Neuronal stem cell (in vitro differentiated cells): ENCODE measurements at regions not wholly inside any gene's neighbourhood (a gene's known extent, or its start where the extent isn't known, plus 50 kb on each side); places are given as distances from the start of the nearest gene placed in this dataset.

Experiments
- DNase-seq: peaks from one replicate; pipeline ENCODE4 v3.0.0-alpha.2; 2013; ENCODE audit warnings: low spot score
- H2AFZ ChIP-seq: one replicate; pipeline ENCODE4 v1.6.1; 2013; ENCODE audit warnings: mild to moderate bottlenecking, low read length, inconsistent platforms
- H2AK5ac ChIP-seq: 2 replicates; pipeline ENCODE4 v1.6.1; 2013; ENCODE audit warnings: low read depth, mild to moderate bottlenecking, inconsistent platforms, low read length, moderate library complexity, mixed read lengths
- H2BK120ac ChIP-seq: 2 replicates; pipeline ENCODE4 v1.6.1; 2013; ENCODE audit warnings: low read depth, mild to moderate bottlenecking, inconsistent platforms, low read length, moderate library complexity, mixed read lengths
- H2BK12ac ChIP-seq: one replicate; pipeline ENCODE4 v1.6.1; 2013; ENCODE audit warnings: low read length, inconsistent platforms
- H2BK15ac ChIP-seq: 2 replicates; pipeline ENCODE4 v1.6.1; 2013; ENCODE audit warnings: mild to moderate bottlenecking, low read length, inconsistent platforms, mixed read lengths
- H2BK5ac ChIP-seq: one replicate; pipeline ENCODE4 v1.6.1; 2013; ENCODE audit warnings: inconsistent platforms, mild to moderate bottlenecking, low read length, moderate library complexity
- H3K14ac ChIP-seq: one replicate; pipeline ENCODE4 v1.6.1; 2013; ENCODE audit warnings: low read length, inconsistent platforms
- H3K18ac ChIP-seq: 2 replicates; pipeline ENCODE4 v1.6.1; 2013; ENCODE audit warnings: low read length, inconsistent platforms
- H3K23ac ChIP-seq: 2 replicates; pipeline ENCODE4 v1.6.1; 2013; ENCODE audit warnings: low read depth, mild to moderate bottlenecking, mixed read lengths, low read length, inconsistent platforms; ENCODE audit not compliant: poor library complexity
- H3K27ac ChIP-seq: replicated peaks from 3 replicates; pipeline ENCODE4 v1.5.1; 2013; ENCODE audit warnings: low read length, inconsistent platforms
- H3K27me3 ChIP-seq, 3 experiments: 2 replicates each; pipeline ENCODE4 v1.6.1; 2013; ENCODE audit warnings: low read length in 3 of 3, mild to moderate bottlenecking in 2 of 3, inconsistent platforms in 1 of 3, low read depth in 1 of 3, mixed read lengths in 1 of 3, moderate library complexity in 1 of 3; ENCODE audit not compliant: control insufficient read depth in 3 of 3, insufficient read depth in 3 of 3
- H3K36me3 ChIP-seq, 2 donors: replicated peaks in 1 of 2; 2 replicates each; pipeline ENCODE4 v1.6.1; 2013; ENCODE audit warnings: low read length in 2 of 2; ENCODE audit not compliant: control insufficient read depth in 2 of 2, insufficient read depth in 2 of 2
- H3K4ac ChIP-seq: 2 replicates; pipeline ENCODE4 v1.6.1; 2013; ENCODE audit warnings: inconsistent platforms, mild to moderate bottlenecking, low read length, moderate library complexity
- H3K4me1 ChIP-seq, 2 donors: 1 replicate in 1 of 2; 2 replicates in 1 of 2; pipeline ENCODE4 v1.6.1; 2013; ENCODE audit warnings: low read length in 2 of 2, low read depth in 1 of 2; ENCODE audit not compliant: control insufficient read depth in 2 of 2, insufficient read depth in 1 of 2
- H3K4me2 ChIP-seq: one replicate; pipeline ENCODE4 v1.6.1; 2013; ENCODE audit warnings: mild to moderate bottlenecking, low read length, inconsistent platforms; ENCODE audit not compliant: insufficient read depth, poor library complexity, severe bottlenecking
- H3K4me3 ChIP-seq, 2 donors: 2 replicates each; pipeline ENCODE4 v1.5.1; 2013; ENCODE audit warnings: low read length in 2 of 2, mild to moderate bottlenecking in 2 of 2, inconsistent platforms in 1 of 2, moderate library complexity in 1 of 2
- H3K79me1 ChIP-seq: one replicate; pipeline ENCODE4 v1.6.1; 2013; ENCODE audit warnings: low read depth, mild to moderate bottlenecking, inconsistent platforms, low read length, moderate library complexity
- H3K9ac ChIP-seq: one replicate; pipeline ENCODE4 v1.6.1; 2013; ENCODE audit warnings: mild to moderate bottlenecking, low read depth, low read length, inconsistent platforms; ENCODE audit not compliant: poor library complexity
- H3K9me3 ChIP-seq, 2 donors: replicated peaks in 1 of 2; 2 replicates each; pipeline versions ENCODE3 to v1.6.1; 2013; ENCODE audit warnings: low read length in 2 of 2, mild to moderate bottlenecking in 2 of 2, inconsistent platforms in 1 of 2, low read depth in 1 of 2, mixed read lengths in 1 of 2, moderate library complexity in 1 of 2; ENCODE audit not compliant: control insufficient read depth in 2 of 2, insufficient read depth in 1 of 2
- H4K8ac ChIP-seq: one replicate; pipeline ENCODE4 v1.6.1; 2013; ENCODE audit warnings: low read depth, mild to moderate bottlenecking, inconsistent platforms, low read length, moderate library complexity
- H4K91ac ChIP-seq: one replicate; pipeline ENCODE4 v1.6.1; 2013; ENCODE audit warnings: low read length, low read depth, mild to moderate bottlenecking, inconsistent platforms; ENCODE audit not compliant: poor library complexity
- WGBS, 2 donors: extraction: QIAGEN DNeasy Blood & Tissue Kit; methylation state at CpG; one replicate each; pipeline ENCODE4 v1.1.7; 2013; ENCODE audit warnings: missing lambda C conversion rate in 2 of 2, mixed read lengths in 1 of 2; ENCODE audit not compliant: insufficient read length in 2 of 2, insufficient replicate concordance in 1 of 2; ENCODE audit errors: extremely low coverage in 2 of 2; 5-methylcytosine and 5-hydroxymethylcytosine counted together

DNA sequence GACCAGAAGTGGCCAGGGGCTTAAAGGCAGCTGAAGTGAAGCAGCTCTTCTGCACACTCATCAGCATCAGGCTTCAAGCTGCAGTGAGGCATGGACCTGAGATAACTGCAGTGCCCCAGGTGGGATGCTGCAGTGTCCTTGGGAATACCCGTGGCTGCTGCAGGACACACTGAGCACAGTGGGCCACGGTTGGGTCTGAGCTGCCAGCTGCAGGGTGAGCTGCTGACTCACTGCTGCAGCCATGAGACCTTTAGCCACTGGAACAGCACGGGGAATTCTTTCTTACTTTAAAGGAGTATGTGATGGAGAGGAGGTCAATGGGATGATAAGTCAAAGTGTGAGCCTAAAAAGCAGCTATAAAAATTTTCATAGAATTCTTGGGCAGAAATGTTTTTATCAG is 102.1 kb downstream of the XCL2 start:
- DNase-seq = no peak
- H2AK5ac ChIP-seq = no peak overlapping the region
- H3K9me3 ChIP-seq = no peaks in the 10 kb centered on the region
- no peaks in the 10 kb centered on the region for H3K27me3 ChIP-seq
- peak overlapping the region; percentile 58 for H3K18ac ChIP-seq
- no peak overlapping the region for H3K4ac ChIP-seq
- H3K4me3 ChIP-seq = peak overlapping the region in 1 of 2 donors; percentile 33
- H3K79me1 ChIP-seq = no peaks in the 10 kb centered on the region
- H3K4me1 ChIP-seq = no peaks in the 10 kb centered on the region
- no peak overlapping the region for H2BK5ac ChIP-seq
- H3K23ac ChIP-seq = no peak overlapping the region
- H3K9ac ChIP-seq = peak overlapping the region; percentile 4
- H3K27ac ChIP-seq = no peak overlapping the region
- H2BK12ac ChIP-seq = no peak overlapping the region
- H3K36me3 ChIP-seq = no peaks in the 10 kb centered on the region
- H4K91ac ChIP-seq = no peak overlapping the region
- WGBS, 2 donors = no CpG with 5 or more reads among the region's 3 CpGs
- H2BK120ac ChIP-seq = no peak overlapping the region
- no peak overlapping the region for H3K4me2 ChIP-seq
- no peak overlapping the region for H4K8ac ChIP-seq
- no peak overlapping the region for H3K14ac ChIP-seq
- H2AFZ ChIP-seq = no peak overlapping the region
- H2BK15ac ChIP-seq = no peak overlapping the region

DNA sequence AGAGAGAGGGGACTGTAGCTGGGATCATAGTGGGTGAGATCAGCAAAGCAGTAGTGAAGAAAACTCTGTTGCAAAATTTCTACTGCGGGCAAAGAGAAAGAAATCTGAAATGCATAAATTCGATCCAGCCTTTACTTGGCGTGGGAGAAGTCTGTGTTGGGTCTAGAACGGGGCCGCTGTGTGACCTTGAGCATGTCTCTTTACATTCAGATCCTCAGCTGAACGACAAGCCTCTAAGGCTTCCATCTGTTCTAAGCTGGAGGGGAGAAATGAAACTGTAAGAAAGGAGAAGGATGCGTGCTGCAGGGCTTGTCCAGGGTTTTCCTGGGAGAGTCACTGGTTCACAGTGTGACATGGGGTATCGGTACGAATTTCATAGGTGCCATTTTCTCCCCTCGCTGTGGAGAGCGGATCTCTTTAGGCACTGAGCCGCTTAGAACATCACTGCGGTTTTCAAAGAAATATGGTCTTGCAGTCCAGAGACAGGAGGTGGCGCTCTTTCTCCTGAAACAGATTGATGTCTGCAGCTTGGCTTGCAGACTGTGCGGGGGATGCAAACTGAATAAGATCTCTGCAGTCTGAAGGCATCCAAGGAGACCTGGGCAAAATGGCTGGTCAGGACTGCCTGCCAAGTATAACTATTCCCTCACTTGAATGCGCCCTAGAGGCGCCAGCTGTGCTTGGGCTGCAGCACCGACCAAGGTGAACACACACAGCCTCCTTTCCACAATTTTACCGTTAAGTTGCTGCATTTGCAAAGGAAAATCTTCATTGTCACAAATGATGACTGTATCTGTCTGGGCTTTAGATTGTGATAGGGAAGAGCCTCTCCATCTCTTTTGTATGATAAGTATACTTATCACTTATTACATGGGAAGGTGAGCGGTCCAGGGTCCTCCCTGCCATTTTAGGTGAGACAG is 104.1 kb downstream of the XCL2 start:
- Histone ChIP-seq H2BK12ac (no peak overlapping the region), H3K9ac (no peak overlapping the region), H3K36me3 (no peaks in the 10 kb centered on the region), H2BK5ac (no peak overlapping the region), H4K8ac (no peak overlapping the region), H3K18ac (no peak overlapping the region), H3K4me2 (no peak overlapping the region), H4K91ac (no peak overlapping the region), H2BK15ac (no peak overlapping the region), H3K14ac (no peak overlapping the region), H3K27me3 (no peaks in the 10 kb centered on the region), H3K4ac (no peak overlapping the region), H3K9me3 (no peaks in the 10 kb centered on the region), H2AK5ac (no peak overlapping the region), H2AFZ (peak overlapping the region; percentile 76), H3K79me1 (no peaks in the 10 kb centered on the region), H3K4me1 (no peaks in the 10 kb centered on the region), H3K4me3 (no peak overlapping the region), H3K27ac (no peak overlapping the region), H2BK120ac (no peak overlapping the region), H3K23ac (no peak overlapping the region)
- no CpG with 5 or more reads among the region's 20 CpGs for WGBS, 2 donors
- peak; percentile 79 for DNase-seq

DNA sequence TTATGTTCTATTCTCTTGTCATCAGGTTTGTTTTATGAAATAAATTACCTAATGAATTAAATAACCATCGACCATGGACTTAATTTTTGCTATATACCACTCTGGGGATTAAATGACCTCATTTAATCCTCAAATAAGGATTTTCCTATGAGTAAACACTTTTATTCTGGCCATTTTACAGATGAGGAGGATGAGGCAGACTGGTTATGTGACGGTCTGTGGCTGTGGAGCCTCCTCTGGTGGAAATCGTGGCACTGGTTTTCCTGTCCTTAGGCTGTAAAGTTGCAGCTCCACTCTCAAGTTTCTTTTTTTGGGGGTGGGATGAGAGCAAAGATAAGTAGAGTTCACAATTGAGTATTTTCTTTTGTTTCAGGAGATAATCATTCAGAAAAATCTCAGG is 105.2 kb downstream of the XCL2 start:
- H3K14ac ChIP-seq = no peak overlapping the region
- no peak overlapping the region for H4K91ac ChIP-seq
- no peak overlapping the region for H2BK5ac ChIP-seq
- no peaks in the 10 kb centered on the region for H3K79me1 ChIP-seq
- no peak overlapping the region for H3K27ac ChIP-seq
- H3K4me2 ChIP-seq = no peak overlapping the region
- H2AFZ ChIP-seq = no peak overlapping the region
- H3K4me1 ChIP-seq = no peaks in the 10 kb centered on the region
- no peak overlapping the region for H3K9ac ChIP-seq
- no peak overlapping the region for H3K23ac ChIP-seq
- no peak overlapping the region for H2AK5ac ChIP-seq
- DNase-seq = no peak
- no peaks in the 10 kb centered on the region for H3K27me3 ChIP-seq
- no CpG with 5 or more reads among the region's 3 CpGs for WGBS, 2 donors
- no peak overlapping the region for H3K4ac ChIP-seq
- no peak overlapping the region for H2BK15ac ChIP-seq
- no peak overlapping the region for H3K4me3 ChIP-seq
- no peaks in the 10 kb centered on the region for H3K9me3 ChIP-seq
- no peak overlapping the region for H2BK120ac ChIP-seq
- no peak overlapping the region for H3K18ac ChIP-seq
- H3K36me3 ChIP-seq = no peaks in the 10 kb centered on the region
- no peak overlapping the region for H2BK12ac ChIP-seq
- no peak overlapping the region for H4K8ac ChIP-seq

DNA sequence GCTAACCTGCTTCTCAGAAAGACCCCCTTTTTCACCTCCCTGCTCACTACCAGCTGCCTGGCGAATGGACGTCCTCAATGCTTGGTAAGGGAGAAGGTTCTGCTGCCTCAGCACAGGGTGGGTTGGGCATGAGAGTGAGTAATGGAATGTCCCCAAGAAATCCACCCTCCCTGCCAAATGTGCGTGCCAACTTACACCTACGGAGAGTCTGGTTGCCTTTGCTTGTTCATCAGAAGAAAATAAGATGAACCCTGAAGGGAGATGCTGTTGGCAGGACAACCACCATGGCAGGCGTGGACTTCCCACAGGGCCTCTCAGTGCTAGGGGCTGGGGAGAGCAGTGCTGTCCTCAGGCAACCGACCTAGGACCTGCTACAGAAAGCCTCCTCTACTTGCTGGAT is 106.0 kb downstream of the XCL2 start:
- Histone ChIP-seq H2BK15ac (peak overlapping the region; percentile 23), H3K9ac (no peak overlapping the region), H4K91ac (no peak overlapping the region), H3K4me2 (no peak overlapping the region), H2BK12ac (no peak overlapping the region), H3K27me3 (no peaks in the 10 kb centered on the region), H2BK120ac (no peak overlapping the region), H3K27ac (no peak overlapping the region), H2BK5ac (no peak overlapping the region), H2AK5ac (peak overlapping the region; percentile 14), H4K8ac (no peak overlapping the region), H3K14ac (no peak overlapping the region), H3K23ac (no peak overlapping the region), H3K4ac (no peak overlapping the region), H3K79me1 (no peaks in the 10 kb centered on the region), H3K36me3 (no peaks in the 10 kb centered on the region), H2AFZ (no peak overlapping the region), H3K9me3 (no peaks in the 10 kb centered on the region), H3K4me1 (no peaks in the 10 kb centered on the region), H3K18ac (no peak overlapping the region), H3K4me3 (no peak overlapping the region)
- no CpG with 5 or more reads among the region's 6 CpGs for WGBS, 2 donors
- no peak for DNase-seq
